GM19438 (cell line): ENCODE measurements at regions not wholly inside any gene's neighbourhood (a gene's known extent, or its start where the extent isn't known, plus 50 kb on each side); places are given as distances from the start of the nearest gene placed in this dataset.

Source experiments
- ATAC-seq: cut with Tn5 transposase; IDR thresholded peaks from one replicate; pipeline ENCODE4 v1.9.1; 2021; ENCODE audit warnings: low read depth; ENCODE audit not compliant: unreplicated experiment

DNA sequence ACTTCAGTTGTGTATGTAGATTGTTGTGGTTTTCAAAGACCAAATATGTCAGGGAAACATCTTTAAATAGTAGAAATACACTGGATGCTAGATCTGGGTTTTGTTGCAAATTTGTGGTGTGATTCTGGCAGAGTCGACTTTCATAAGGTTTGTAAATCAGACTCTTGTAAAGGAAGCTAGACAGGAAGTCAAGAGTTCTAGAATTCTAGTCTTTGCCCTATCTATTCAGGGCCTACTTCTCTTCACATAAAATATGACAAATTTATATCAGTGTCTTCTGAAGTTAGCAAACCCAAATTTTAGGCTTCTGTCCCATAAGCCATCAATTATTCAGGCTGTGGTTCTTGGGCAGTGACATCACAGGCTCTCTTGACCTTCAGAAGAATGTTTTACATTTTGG, 1579.2 kb upstream of the PIK3C3 start:
- ATAC-seq = no peak

DNA sequence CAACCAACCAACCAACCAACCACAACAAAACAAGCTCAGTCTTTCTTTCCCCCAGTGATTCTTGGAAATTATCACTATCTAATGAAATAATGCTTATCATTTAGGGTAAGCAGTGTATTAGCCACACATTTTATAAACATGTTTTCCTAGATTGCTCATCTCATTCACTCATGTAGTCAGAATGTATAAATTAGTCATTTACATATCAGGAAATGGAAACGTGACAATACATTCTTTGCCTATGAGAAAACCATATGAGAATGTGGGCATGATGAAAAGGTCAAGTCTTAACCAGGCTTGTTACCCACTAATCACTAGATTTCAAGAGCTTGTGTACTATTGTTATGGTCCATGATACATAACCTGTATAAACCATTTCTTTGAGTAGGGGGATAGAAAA, 1583.4 kb upstream of the PIK3C3 start:
- ATAC-seq = no peak

DNA sequence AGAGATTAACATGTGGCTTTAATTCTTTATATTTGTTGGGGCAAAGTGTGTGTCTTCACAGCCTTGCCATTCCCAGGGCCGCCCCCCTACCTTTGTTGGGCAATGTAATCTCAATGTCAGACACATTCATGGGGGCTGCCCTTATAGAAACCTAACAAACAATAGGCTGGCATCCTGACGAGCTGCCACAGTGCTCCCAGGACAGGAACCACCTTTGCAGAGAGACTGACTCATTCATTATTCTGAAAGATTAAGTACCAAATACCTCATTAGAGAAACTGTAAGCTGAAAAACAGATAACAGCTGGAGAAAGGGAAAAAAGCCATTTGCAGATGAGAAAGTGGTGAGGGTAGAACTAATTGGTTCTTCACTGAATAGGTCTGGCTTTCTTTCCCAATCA, 1587.5 kb upstream of the PIK3C3 start:
- ATAC-seq = no peak

DNA sequence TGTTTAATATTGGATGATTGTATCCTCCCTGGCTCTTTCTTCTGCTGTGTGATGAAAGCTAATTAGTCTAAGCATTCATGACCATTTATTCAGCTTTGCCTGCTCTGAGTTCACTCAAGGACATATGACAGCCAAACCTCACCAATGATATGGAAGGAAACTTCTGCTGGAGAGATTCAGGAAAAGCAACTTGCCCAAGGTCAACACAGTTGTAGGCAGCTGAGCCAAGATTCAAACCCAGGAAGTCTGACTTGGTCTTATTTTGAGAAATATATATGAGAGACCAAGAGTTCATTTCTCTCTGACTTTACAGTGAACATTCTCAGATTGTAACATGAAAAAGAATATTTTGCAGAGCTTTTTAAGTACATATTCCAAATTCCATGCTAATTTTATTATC, 1588.5 kb upstream of the PIK3C3 start:
- ATAC-seq = no peak

DNA sequence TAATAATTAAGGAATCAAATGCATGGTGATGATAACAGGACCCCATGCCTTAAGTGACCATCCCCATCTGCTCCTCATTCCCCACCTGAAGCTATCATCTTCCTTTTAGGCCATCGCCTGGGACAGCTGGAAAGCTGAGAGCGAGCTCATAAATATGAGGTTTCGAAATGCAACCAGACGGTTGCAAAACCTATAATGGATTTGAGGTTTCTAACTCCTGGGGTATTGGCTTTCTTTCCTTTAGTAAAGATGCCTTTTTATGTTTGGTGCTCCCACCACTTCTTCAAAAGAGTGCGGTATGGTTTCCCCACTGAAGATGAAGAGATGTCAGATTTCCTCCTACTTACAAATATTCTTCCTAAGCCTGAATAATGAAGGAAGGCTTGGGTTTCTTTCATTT, 1589.5 kb upstream of the PIK3C3 start:
- ATAC-seq = no peak

DNA sequence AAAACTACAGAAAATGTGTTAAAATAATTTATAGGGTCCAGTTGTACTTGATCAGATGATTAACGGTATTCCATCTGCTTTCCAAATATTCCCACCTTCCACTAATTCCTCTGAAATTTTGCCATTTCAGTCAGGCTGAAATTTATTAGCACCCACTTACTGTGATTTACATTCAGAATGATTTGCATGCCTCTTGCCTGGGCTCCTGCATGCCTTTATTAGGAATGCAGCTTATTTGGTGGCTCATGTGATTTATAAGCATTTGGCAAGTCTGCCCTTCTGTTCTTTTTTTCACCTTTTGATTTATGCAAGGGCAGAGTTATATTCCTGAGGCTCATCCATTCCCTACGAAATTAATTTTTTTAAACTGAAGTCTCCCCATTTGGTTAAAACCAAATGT, 1594.5 kb upstream of the PIK3C3 start:
- ATAC-seq = no peak

DNA sequence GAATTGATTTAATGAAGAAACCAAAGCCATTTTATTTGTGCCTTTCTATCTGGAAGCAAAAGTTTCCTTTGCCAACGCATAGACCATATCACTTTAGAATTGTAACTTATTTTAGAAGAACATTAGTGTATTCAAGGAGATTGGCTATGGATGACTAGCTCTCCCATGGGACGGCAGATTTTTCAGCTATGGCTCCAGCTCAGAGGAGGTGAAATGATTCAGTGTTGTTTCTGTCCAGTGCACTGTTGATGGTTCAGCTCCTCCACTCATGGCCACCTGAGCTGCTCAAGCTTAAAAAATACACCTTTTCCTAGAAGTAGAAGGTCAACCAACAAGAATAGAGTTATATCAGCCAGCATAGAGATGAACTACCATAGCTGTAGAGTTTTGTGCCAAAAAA, 1597.5 kb upstream of the PIK3C3 start:
- no peak for ATAC-seq

DNA sequence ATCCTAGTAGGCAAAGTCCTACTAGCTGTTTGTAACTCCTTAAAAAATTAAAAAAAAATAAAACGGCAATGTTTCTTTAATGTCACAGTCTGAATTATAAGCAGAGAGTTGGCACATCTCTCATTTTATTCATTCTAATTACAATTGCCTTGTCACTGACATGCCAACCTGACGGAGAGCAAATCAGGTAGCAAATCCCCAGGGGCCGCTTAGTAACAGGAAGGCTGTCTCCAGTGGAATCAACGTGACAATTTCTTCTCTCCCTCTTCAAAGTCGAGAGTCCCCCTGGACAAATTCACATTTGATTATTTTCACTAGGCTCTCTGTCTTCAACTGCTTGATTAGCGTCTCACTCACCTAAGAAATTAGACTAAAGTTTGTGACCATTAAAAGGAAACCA, 1598.9 kb upstream of the PIK3C3 start:
- ATAC-seq = no peak

DNA sequence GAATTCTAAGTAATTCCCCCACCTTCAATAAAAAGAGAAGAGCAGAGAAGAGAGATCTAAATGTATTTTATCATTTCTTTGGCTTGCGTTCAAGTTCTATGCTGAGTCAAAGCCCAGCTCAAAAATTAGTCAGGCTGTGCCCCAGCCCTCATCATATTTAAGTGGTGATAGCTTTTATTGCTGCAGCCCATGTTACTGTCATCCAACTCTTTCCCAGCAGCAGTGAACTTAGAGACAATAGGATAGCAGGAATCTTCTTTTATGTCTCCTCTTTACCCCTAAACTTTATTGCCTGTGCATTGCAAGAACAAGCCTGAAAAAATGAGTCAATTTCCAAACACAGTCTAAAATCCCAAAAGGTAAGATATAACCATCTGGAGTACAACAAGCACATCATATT, 1599.3 kb upstream of the PIK3C3 start:
- no peak for ATAC-seq

DNA sequence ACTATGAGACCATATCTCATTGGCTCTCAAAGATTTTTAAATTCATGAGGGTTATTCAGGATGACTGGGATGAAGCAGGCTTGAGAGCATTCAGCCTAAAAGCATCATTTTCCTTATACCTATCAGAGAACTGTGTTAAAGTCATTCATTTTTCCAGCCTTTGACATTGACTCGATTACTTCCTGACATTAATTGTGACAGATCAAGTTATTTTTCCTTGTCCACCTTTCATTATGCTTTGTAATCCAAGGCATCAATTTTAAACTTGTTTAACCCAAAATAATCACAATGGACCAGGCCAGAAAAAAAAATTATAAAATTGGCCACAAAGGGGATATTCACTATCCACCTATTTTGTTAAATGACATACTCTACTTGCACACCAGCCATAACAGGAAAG, 1606.8 kb upstream of the PIK3C3 start:
- no peak for ATAC-seq

DNA sequence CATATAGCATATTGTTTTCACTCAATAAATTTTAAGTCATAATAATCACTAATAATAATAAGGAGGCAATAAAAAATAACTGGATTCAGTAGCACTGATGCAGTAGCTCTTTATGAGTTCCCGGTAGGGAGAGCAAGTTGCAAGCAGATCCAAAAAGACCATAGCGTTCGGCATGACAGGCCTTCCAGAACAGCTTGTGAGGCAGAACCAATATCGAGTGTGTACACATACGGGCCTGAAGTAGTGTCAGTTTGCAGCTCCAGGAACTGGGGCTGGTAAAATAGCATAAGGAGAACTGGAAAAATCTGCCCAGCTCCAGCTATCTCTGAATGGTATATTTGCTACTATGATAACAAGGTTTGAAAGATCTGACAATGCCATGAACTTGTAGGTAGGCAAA, 1607.8 kb upstream of the PIK3C3 start:
- ATAC-seq = no peak

DNA sequence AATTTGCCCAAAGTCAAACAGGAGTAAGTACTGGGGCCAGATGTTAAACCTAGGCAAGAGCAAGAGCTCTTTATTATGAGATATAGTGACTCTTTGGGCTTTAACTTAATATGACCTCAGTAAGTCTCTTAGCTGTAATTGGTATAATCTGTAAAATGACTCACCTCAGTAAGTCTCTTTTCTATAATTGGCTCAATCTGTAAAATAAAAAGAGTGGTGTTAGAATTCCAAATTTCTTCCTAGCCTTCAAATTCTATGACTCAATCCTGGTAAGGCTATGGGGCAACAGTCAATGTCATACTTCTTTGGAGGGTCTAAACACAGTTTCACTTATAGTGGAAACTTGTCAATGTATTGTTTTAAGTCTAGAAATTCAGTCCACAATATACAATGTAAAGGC, 1608.9 kb upstream of the PIK3C3 start:
- ATAC-seq = no peak

DNA sequence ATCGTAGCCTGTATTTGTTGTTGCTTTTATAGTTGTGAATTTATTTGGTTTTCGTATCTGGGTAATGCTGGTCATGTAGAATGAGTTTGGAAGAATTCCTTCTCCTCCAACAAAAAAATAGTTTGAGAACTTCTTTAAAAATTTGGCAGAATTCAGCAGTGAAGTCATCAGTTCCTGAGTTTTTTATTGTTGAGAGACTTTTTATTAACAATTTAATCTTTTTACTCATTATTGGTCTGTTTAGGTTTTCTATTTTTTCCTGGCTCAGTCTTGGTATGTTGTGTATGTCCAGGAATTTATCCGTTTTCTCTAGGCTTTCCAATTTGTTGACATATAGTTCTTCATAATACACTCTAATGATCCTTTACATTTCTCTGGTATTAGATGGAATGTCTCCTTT, 1613.3 kb upstream of the PIK3C3 start:
- ATAC-seq = no peak

DNA sequence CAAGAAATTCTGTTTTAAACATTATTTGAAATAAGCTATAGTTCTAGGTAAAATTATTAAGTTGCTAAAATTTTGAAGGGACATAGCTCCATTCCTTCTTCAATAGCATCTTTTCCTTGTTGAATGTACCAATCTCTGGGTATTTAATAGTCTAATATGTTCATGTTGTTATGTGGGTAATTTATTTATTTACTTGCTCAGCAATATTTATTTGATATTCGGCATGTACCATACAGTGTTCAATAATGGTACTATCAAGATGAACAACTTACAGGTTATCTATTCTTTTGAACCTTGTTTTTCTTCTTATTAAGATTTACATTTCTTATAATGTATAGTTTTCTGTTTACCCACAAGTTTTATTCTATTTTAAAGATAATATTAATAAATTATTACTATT, 1616.8 kb upstream of the PIK3C3 start:
- ATAC-seq = no peak

DNA sequence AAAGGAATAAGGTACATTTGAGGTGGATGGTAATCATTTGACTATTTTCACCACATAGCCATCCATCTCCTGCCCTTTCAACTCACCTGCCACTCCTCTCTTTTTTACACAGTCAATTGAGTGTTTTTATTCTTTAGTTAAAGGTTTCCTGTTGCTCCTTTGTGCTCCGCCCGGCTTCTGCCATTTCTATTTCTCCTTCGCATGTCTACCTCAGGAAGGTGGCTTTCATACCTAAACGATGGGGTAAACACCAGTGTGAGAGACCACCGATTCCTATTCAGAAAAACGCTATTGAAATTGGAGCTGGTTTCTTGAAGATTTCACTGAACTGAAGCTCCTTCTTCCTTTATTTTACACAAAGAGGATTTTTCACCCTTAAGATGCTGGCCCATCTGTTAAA, 1628.0 kb upstream of the PIK3C3 start:
- ATAC-seq = no peak

DNA sequence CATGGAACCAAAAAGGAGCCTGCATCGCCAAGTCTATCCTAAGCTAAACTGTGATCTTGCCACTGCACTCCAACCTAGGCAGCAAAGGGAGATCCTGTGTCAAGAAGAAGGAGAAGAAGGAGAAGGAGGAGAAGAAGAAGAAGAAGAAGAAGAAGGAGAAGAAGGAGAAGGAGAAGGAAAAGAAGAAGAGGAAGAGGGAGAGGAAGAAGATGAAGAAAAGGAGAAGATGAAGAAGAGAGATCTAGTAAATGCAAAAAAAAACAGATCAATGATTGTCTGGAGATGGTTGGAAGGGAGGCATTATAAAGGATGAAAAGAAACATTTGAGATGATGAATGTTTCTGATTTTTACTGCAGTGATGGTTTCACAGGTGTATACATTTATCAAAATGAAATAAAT, 1629.0 kb upstream of the PIK3C3 start:
- ATAC-seq = no peak

DNA sequence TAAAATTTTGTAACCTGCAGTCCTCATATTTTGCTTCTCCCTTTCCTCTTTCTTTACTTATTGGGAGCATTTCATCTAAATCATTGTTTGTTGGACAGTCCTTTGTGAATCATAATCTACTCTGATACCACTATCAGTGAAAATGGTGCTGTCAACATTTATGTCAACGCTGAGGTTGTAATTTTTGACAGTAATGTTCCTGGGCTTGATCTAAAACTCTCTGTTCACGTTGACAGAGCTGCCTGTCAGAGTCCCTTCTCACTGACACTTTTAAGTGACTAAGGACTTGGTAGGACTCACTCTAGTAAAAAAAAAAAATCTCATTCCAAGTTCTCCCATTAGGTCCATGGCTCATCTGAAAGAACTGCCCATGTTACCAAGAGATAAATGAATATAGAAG, 1640.8 kb upstream of the PIK3C3 start:
- no peak for ATAC-seq

DNA sequence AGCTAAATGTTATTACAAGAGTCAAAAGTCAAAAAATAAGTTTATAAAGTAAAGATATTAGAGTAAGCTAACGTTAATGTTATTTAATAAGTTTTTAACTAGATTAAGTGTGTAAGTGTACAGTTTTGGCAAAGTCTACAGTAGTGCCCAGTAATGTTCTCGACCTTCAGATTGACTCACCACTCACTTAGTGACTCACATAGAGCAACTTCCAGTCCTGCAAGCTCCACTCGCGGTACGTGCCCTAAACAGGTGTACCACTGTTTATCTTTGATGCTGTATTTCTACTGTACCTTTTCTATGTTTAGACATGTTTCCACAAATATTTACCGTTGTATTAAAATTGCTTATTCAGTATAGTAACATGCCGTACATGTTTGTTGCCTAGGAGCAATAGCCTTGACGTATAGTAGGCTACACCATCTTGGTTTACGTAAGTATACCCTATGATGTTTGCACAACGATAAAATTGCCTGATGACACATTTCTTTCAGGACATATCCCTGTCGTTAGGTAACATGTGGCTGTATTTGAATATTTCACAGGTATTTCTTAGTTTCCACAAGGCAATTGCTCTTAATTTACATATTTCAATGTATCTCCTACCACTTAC, 1641.9 kb upstream of the PIK3C3 start:
- no peak for ATAC-seq

DNA sequence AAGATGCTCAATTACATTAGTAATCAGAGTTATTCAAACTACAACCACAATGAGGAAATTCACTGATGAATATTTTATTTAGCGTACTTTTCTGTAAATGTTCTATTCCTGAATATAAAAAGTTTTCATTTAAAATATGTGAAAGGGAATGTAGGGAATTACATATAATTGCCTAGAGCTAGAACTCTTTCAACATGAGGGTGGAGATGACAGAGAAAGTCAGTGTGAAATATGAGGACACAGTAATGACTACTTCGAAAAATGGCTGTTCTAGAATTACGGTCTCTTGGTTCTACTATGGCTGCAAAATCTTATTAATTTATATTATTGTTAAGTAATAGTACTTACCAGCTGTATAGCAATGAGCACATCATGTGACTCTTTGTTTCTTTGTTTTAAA, 1647.4 kb upstream of the PIK3C3 start:
- no peak for ATAC-seq

DNA sequence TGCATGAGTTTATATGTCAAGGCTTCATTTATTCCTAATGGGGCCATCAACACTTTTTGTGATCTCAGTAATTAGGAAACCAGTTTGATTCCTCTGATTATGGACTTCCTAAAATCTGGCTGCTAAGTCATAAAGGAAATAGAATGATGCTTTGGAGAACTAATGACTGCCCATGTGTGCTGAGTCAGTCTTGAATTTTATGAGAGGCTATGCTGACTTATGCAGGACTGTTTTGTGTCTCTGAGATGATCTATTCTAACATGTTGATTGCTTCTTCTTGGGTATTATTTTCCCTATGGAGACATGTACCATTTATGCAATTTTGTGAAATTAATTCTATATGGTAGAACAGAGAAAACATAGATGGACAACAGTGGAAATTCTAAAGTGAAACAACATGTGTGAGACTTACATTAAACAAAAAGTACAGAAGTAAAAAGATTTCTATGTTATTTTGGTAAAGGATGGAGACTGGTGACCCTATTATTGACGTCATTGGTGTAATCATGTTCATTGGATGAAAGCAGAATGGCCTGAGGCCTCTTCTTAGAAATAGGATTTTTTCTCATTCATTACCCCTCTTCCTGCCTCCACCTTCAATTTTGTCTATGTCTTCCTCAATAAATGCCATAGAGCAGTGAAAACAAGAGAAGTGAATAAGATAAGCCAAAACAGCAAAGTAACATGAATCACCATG, 1658.2 kb upstream of the PIK3C3 start:
- ATAC-seq = no peak

DNA sequence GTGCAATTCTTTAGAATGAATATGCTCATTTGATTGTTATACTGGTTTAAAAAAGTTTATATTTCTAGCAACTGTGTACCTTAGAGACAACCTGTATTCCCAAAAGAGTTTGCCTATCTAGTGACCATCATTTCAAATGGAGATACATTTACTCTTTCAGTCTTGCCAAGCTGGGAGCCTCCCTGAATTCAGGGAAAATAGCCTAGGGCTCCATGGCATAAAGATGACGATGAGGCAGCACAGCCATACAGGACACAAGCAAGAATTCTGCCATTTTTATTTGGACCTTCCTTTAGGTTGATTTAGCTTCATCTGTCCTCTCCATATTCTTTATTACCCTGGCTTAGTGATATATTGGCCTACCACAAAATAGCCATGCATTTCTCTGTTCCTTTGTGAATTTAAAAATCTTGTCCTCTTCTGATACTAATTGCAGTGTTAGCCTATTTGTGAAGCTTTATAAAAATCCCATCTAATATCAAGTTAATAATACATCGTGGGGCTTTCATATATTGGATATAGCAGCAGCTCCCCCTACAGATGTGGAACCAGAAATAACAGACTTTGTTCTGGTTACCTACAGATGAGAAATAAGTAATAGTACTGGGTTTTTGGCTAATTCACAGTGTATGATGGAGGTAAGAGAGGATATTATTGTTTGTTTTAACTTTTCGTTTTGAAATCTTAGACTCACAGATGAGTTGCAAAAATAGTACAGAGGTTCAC, 1661.9 kb upstream of the PIK3C3 start:
- ATAC-seq = no peak

DNA sequence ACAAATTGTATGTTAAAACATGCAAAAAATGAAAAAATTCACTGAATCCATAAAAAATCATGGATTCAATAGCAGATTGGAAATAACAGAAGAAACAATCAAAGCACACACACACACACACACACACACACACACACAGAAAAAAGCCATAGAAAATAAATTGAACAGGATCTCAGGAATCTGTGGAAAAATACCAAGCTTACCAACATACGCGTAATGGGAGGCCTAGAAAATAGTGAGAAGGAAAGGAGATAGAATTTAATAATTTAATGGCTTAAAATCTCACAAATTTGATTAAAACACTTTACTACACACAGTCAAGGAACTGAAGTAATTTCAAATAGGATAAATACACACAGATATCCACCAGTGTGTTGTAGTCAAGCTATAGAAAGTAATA, 1671.5 kb upstream of the PIK3C3 start:
- ATAC-seq = no peak
